GM19328 (cell line): ENCODE measurements at regions not wholly inside any gene's neighbourhood (a gene's known extent, or its start where the extent isn't known, plus 50 kb on each side); places are given as distances from the start of the nearest gene placed in this dataset.

Experiments
- ATAC-seq: cut with Tn5 transposase; IDR thresholded peaks from one replicate; pipeline ENCODE4 v1.9.1; 2021; ENCODE audit warnings: mild to moderate bottlenecking, moderate library complexity; ENCODE audit not compliant: unreplicated experiment

GRCh38 chr1:244953901-244954300 is 89.6 kb upstream of the HNRNPU start:
- ATAC-seq = no peak

DNA sequence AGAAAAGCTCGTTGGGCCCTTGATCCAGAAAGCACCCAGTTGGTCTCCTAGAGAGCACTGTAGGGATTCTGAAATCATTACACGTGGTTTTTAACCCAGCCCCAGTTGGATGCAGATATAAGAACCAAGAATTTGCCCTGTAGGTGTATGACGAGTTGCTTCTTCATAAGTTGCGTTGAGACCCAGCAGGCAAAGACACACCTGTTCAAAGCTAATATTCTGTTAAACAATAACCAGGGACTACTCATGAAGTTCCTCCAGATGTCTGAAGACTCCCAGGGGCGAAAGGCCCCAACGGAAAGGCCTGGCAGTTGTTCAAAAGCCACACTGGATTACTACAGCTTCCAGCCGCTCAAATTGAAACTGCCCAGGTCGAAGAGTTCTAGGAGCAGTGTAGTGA is 88.6 kb upstream of the HNRNPU start:
- no peak for ATAC-seq

- ATAC-seq = no peak
These were observed 88.1 kb upstream of the HNRNPU start for GRCh38 chr1:244952280-244952933.

- ATAC-seq = no peak
These were observed 84.1 kb upstream of the HNRNPU start for GRCh38 chr1:244948416-244948815.

- peak; percentile 64 for ATAC-seq
These were observed 80.8 kb upstream of the HNRNPU start for GRCh38 chr1:244945109-244945671.

- peak; percentile 81 for ATAC-seq
These were observed 76.8 kb upstream of the HNRNPU start for GRCh38 chr1:244941121-244941520.

DNA sequence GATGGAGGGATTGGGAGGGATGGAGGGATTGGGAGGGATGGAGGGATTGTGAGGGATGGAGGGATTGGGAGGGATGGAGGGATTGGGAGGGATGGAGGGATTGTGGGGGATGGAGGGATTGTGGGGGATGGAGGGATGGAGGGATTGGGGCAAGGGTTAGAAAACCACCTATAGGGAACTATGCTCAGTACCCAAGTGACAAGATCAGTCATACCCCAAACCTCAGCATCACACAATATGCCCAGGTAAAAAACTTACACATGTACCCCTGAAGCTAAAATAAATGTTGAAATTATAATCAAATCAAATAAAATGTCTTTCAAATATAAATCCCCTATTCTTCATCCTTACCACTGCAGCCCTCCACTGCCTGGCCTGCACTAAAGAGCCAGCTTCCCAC is 72.8 kb upstream of the HNRNPU start:
- ATAC-seq = no peak

- peak; percentile 47 for ATAC-seq
These were observed 56.8 kb upstream of the HNRNPU start for GRCh38 chr1:244920911-244921761.

- ATAC-seq = no peak
These were observed 55.3 kb upstream of the HNRNPU start for GRCh38 chr1:244919320-244920282.

GRCh38 chr1:244918421-244919319 is 54.3 kb upstream of the HNRNPU start:
- ATAC-seq = no peak

GRCh38 chr1:244917073-244917670 is 52.8 kb upstream of the HNRNPU start:
- no peak for ATAC-seq

GRCh38 chr1:244915736-244916135 is 51.4 kb upstream of the HNRNPU start:
- ATAC-seq = no peak

- ATAC-seq = no peak
These were observed 50.4 kb upstream of the HNRNPU start for GRCh38 chr1:244914761-244915160.
